GM19035 (cell line): ENCODE measurements at regions not wholly inside any gene's neighbourhood (a gene's known extent, or its start where the extent isn't known, plus 50 kb on each side); places are given as distances from the start of the nearest gene placed in this dataset.
A peak's percentile ranks its signal among the peaks of the same experiment; 100 is the strongest.
"Not testable (repeated sequence)": the region's sequence is repeated elsewhere in the genome, so short reads cannot be mapped to it uniquely, and the experiment has no call there.

ENCODE experiments used
- ATAC-seq: cut with Tn5 transposase; IDR thresholded peaks from one replicate; pipeline ENCODE4 v1.9.1; 2021; ENCODE audit not compliant: unreplicated experiment

GRCh38 chr11:86148345-86148747, 79.5 kb upstream of the PICALM start:
- ATAC-seq, result no peak

- no peak for ATAC-seq
Observed at GRCh38 chr11:86147004-86147403, 78.1 kb upstream of the PICALM start.

GRCh38 chr11:86145439-86146156, 76.7 kb upstream of the PICALM start:
- ATAC-seq, result no peak

GRCh38 chr11:86144846-86145245, 76.0 kb upstream of the PICALM start:
- ATAC-seq, result no peak

GRCh38 chr11:86144087-86144486, 75.2 kb upstream of the PICALM start:
- ATAC-seq, result not testable (repeated sequence)

GRCh38 chr11:86143087-86144030, 74.5 kb upstream of the PICALM start:
- ATAC-seq, result no peak

- ATAC-seq, result no peak
Observed at GRCh38 chr11:86142170-86142569, 73.3 kb upstream of the PICALM start.

- no peak for ATAC-seq
Observed at GRCh38 chr11:86141727-86142126, 72.8 kb upstream of the PICALM start.

- ATAC-seq, result no peak
Observed at GRCh38 chr11:86140334-86140990, 71.6 kb upstream of the PICALM start.

- peak; percentile 85 for ATAC-seq
Observed at GRCh38 chr11:86138958-86139357, 70.1 kb upstream of the PICALM start.

- no peak for ATAC-seq
Observed at GRCh38 chr11:86136538-86136937, 67.7 kb upstream of the PICALM start.

GRCh38 chr11:86135319-86135714, 66.4 kb upstream of the PICALM start:
- no peak for ATAC-seq

- ATAC-seq, result no peak
Observed at GRCh38 chr11:86134580-86135318, 65.9 kb upstream of the PICALM start.

- no peak for ATAC-seq
Observed at GRCh38 chr11:86132667-86133249, 63.9 kb upstream of the PICALM start.

- ATAC-seq, result no peak
Observed at GRCh38 chr11:86129740-86130540, 61.1 kb upstream of the PICALM start.

- no peak for ATAC-seq
Observed at GRCh38 chr11:86128914-86129313, 60.0 kb upstream of the PICALM start.

- no peak for ATAC-seq
Observed at GRCh38 chr11:86126862-86127261, 58.0 kb upstream of the PICALM start.

- ATAC-seq, result no peak
Observed at GRCh38 chr11:86124251-86125233, 55.7 kb upstream of the PICALM start.

- ATAC-seq, result no peak
Observed at GRCh38 chr11:86122773-86123172, 53.9 kb upstream of the PICALM start.
